PC-3 (cell line): ENCODE measurements at regions not wholly inside any gene's neighbourhood (a gene's known extent, or its start where the extent isn't known, plus 50 kb on each side); places are given as distances from the start of the nearest gene placed in this dataset.

Source experiments
- ATAC-seq: fragments of 200-7000 bp; cut with Tn5 transposase; 2 replicates; pipeline ENCODE4 v1.9.1; 2020; ENCODE audit warnings: mild to moderate bottlenecking, moderate library complexity
- BruUV-seq: library from RNA; stranded (reverse); fragments of 400-500 nt; replicated peaks from 2 replicates; lab custom pipeline; 2021; lab: Mats Ljungman, UMichigan
- CTCF ChIA-PET: fragments of 300-600 bp; sonication (Branson Sonifier 250); formaldehyde crosslinking; loops from one replicate; lab custom pipeline; 2022; ENCODE audit warnings: antibody characterized with exemption; lab: Charles Lee
- POLR2A ChIA-PET: fragments of 300-600 bp; sonication (Branson Sonifier 250); formaldehyde crosslinking; loops from one replicate; lab custom pipeline; 2022; ENCODE audit warnings: antibody characterized with exemption; ENCODE audit not compliant: unreplicated experiment; lab: Charles Lee
- DNase-seq: peaks from one replicate; pipeline ENCODE4 v3.0.0-alpha.2; 2015
- H2AFZ ChIP-seq: fragments of 300-600 bp; sonication (generic); 2 replicates; pipeline ENCODE4 v1.6.0; 2016; ENCODE audit warnings: antibody characterized with exemption, low read length
- H3F3A ChIP-seq: fragments of 300-600 bp; sonication (generic); one replicate; pipeline ENCODE4 v1.6.0; 2017; ENCODE audit warnings: antibody characterized with exemption, low read length, control low read depth, mild to moderate bottlenecking; ENCODE audit not compliant: unreplicated experiment
- H3K27ac ChIP-seq: fragments of 300-600 bp; sonication (generic); 2 replicates; pipeline ENCODE4 v1.5.1; 2016; ENCODE audit warnings: mild to moderate bottlenecking, low read length
- H3K27me3 ChIP-seq: fragments of 300-600 bp; sonication (generic); 2 replicates; pipeline ENCODE4 v1.6.1; 2016; ENCODE audit warnings: low read length, mixed read lengths
- H3K36me3 ChIP-seq: fragments of 300-600 bp; sonication (generic); 2 replicates; pipeline ENCODE4 v1.6.1; 2016; ENCODE audit warnings: low read depth, mixed run types, low read length, mixed read lengths
- H3K4me1 ChIP-seq: fragments of 300-600 bp; sonication (generic); 2 replicates; pipeline ENCODE4 v1.5.1; 2016; ENCODE audit warnings: low read length; ENCODE audit not compliant: insufficient read depth
- H3K4me2 ChIP-seq: fragments of 300-600 bp; sonication (generic); 2 replicates; pipeline ENCODE4 v1.6.0; 2016; ENCODE audit warnings: low read length
- H3K4me3 ChIP-seq: fragments of 300-600 bp; sonication (generic); 2 replicates; pipeline ENCODE4 v1.5.1; 2016; ENCODE audit warnings: mild to moderate bottlenecking, low read length, mixed read lengths
- H3K79me2 ChIP-seq: fragments of 300-600 bp; sonication (generic); 2 replicates; pipeline ENCODE4 v1.6.1; 2017; ENCODE audit warnings: low read length, mixed read lengths
- H3K9ac ChIP-seq: fragments of 300-600 bp; sonication (generic); 2 replicates; pipeline ENCODE4 v1.6.0; 2016; ENCODE audit warnings: mild to moderate bottlenecking, low read length
- H3K9me2 ChIP-seq: fragments of 300-600 bp; sonication (generic); replicated peaks from 2 replicates; pipeline ENCODE4 v1.6.1; 2016; ENCODE audit warnings: mixed run types, low read length, mixed read lengths
- H3K9me3 ChIP-seq: fragments of 300-600 bp; sonication (generic); 2 replicates; pipeline ENCODE4 v1.6.1; 2016; ENCODE audit warnings: low read length, mixed read lengths
- H4K20me1 ChIP-seq: fragments of 300-600 bp; sonication (generic); 2 replicates; pipeline ENCODE4 v1.6.1; 2016; ENCODE audit warnings: low read length, mixed read lengths
- EZH2 ChIP-seq: fragments of 300-600 bp; sonication (generic); IDR thresholded peaks from one replicate; pipeline ENCODE4 v1.6.1; 2017; ENCODE audit warnings: antibody characterized with exemption, mild to moderate bottlenecking, low read length; ENCODE audit not compliant: unreplicated experiment
- EZH2phosphoT487 ChIP-seq: fragments of 300-600 bp; sonication (generic); IDR thresholded peaks from 2 replicates; pipeline ENCODE4 v1.6.1; 2018; ENCODE audit warnings: mild to moderate bottlenecking, antibody characterized with exemption, low read length, borderline replicate concordance
- intact Hi-C: fragments of 100-400 bp; cut with micrococcal nuclease; formaldehyde crosslinking; loops from 2 replicates; pipeline ENCODE4 v1.9.0; 2023
- TF ChIP-seq, protein P1 (sequence below): fragments of 300-600 bp; sonication (generic); conservative IDR thresholded peaks from 2 replicates; pipeline ENCODE4 v1.5.1; 2017; ENCODE audit warnings: antibody characterized with exemption, low read depth, mild to moderate bottlenecking, low read length

- no peaks in the 10 kb centered on the region for H3K9me2 ChIP-seq
- H3K4me3 ChIP-seq = no peak overlapping the region
- H3K9me3 ChIP-seq = no peaks in the 10 kb centered on the region
- H3F3A ChIP-seq = no peaks in the 10 kb centered on the region
- H2AFZ ChIP-seq = no peak overlapping the region
- H3K79me2 ChIP-seq = no peaks in the 10 kb centered on the region
- BruUV-seq = no TSS peak
- no peak overlapping the region for H3K4me2 ChIP-seq
- POLR2A ChIA-PET = no interaction called here
- no peak for ATAC-seq
- CTCF ChIA-PET = no interaction called here
- no peaks in the 10 kb centered on the region for H3K27me3 ChIP-seq
- no peak for TF ChIP-seq EZH2
- no peak overlapping the region for H3K9ac ChIP-seq
- no peak overlapping the region for H3K27ac ChIP-seq
- H4K20me1 ChIP-seq = no peaks in the 10 kb centered on the region
- H3K4me1 ChIP-seq = no peaks in the 10 kb centered on the region
- intact Hi-C loops = no loop called here
- H3K36me3 ChIP-seq = no peaks in the 10 kb centered on the region
- no peak for DNase-seq
Measured at GRCh38 chr16:26542198-26542597, 524.5 kb upstream of the C16orf82 start.

GRCh38 chr16:26546573-26546972, 520.2 kb upstream of the C16orf82 start:
- H3K27ac ChIP-seq = no peak overlapping the region
- no peak for TF ChIP-seq EZH2phosphoT487
- TF ChIP-seq, protein P1, sequence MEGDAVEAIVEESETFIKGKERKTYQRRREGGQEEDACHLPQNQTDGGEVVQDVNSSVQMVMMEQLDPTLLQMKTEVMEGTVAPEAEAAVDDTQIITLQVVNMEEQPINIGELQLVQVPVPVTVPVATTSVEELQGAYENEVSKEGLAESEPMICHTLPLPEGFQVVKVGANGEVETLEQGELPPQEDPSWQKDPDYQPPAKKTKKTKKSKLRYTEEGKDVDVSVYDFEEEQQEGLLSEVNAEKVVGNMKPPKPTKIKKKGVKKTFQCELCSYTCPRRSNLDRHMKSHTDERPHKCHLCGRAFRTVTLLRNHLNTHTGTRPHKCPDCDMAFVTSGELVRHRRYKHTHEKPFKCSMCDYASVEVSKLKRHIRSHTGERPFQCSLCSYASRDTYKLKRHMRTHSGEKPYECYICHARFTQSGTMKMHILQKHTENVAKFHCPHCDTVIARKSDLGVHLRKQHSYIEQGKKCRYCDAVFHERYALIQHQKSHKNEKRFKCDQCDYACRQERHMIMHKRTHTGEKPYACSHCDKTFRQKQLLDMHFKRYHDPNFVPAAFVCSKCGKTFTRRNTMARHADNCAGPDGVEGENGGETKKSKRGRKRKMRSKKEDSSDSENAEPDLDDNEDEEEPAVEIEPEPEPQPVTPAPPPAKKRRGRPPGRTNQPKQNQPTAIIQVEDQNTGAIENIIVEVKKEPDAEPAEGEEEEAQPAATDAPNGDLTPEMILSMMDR = no peak
- TF ChIP-seq EZH2 = no peak
- no peak overlapping the region for H3K4me2 ChIP-seq
- no peaks in the 10 kb centered on the region for H3K4me1 ChIP-seq
- no peak for ATAC-seq
- H3K79me2 ChIP-seq = no peaks in the 10 kb centered on the region
- H3K9ac ChIP-seq = no peak overlapping the region
- no peaks in the 10 kb centered on the region for H3F3A ChIP-seq
- intact Hi-C loops = no loop called here
- no peaks in the 10 kb centered on the region for H3K9me2 ChIP-seq
- no peak overlapping the region for H2AFZ ChIP-seq
- H3K27me3 ChIP-seq = no peaks in the 10 kb centered on the region
- H3K4me3 ChIP-seq = no peak overlapping the region
- H3K36me3 ChIP-seq = no peaks in the 10 kb centered on the region
- CTCF ChIA-PET = no interaction called here
- H3K9me3 ChIP-seq = no peaks in the 10 kb centered on the region
- BruUV-seq = no TSS peak
- no peaks in the 10 kb centered on the region for H4K20me1 ChIP-seq
- POLR2A ChIA-PET = no interaction called here
- no peak for DNase-seq

DNA sequence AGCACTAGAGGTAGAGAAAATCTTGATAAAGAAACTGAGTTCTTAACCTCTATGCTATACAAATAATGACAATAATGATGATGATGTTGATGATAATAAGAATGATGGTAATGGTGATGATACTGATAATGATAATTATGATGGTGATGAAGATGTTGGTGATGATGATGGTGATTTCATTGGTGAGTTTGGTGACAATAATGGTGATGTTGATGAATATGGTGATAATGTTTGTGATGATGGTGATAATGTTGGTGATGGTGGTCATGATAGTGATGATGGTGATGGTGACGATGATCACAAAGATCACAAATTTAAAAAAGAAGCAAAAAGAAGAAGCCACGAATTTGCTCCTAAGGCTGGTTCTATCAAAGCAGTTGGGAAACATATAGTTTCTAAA, 519.0 kb upstream of the C16orf82 start:
- ChIA-PET POLR2A (no interaction called here), CTCF (no interaction called here)
- TF ChIP-seq, protein P1 = no peak
- no peak for TF ChIP-seq EZH2
- TF ChIP-seq EZH2phosphoT487 = no peak
- Histone ChIP-seq H3K27ac (no peak overlapping the region), H3K4me3 (no peak overlapping the region), H3F3A (no peaks in the 10 kb centered on the region), H3K9me3 (no peaks in the 10 kb centered on the region), H2AFZ (no peak overlapping the region), H3K27me3 (no peaks in the 10 kb centered on the region), H3K9ac (no peak overlapping the region), H4K20me1 (no peaks in the 10 kb centered on the region), H3K4me2 (no peak overlapping the region), H3K4me1 (no peaks in the 10 kb centered on the region), H3K9me2 (no peaks in the 10 kb centered on the region), H3K36me3 (no peaks in the 10 kb centered on the region), H3K79me2 (no peaks in the 10 kb centered on the region)
- no peak for ATAC-seq
- intact Hi-C loops = no loop called here
- DNase-seq = no peak
- no TSS peak for BruUV-seq
